HG02588 (cell line): ENCODE measurements at regions not wholly inside any gene's neighbourhood (a gene's known extent, or its start where the extent isn't known, plus 50 kb on each side); places are given as distances from the start of the nearest gene placed in this dataset.
"Not testable (repeated sequence)": the region's sequence is repeated elsewhere in the genome, so short reads cannot be mapped to it uniquely, and the experiment has no call there.

Source experiments
- ATAC-seq: cut with Tn5 transposase; IDR thresholded peaks from one replicate; pipeline ENCODE4 v1.9.1; 2021; ENCODE audit warnings: mild to moderate bottlenecking, moderate library complexity; ENCODE audit not compliant: unreplicated experiment

- no peak for ATAC-seq
Observed at GRCh38 chr5:145660897-145661640, 174.1 kb downstream of the PRELID2 start.

GRCh38 chr5:145658435-145658834 lies 176.7 kb downstream of the PRELID2 start:
- ATAC-seq, result no peak

- not testable (repeated sequence) for ATAC-seq
Observed at GRCh38 chr5:145652700-145653099, 182.4 kb downstream of the PRELID2 start.

GRCh38 chr5:145647137-145647536 lies 188.0 kb downstream of the PRELID2 start:
- ATAC-seq, result not testable (repeated sequence)

- not testable (repeated sequence) for ATAC-seq
Observed at GRCh38 chr5:145643214-145643613, 191.9 kb downstream of the PRELID2 start.

- ATAC-seq, result no peak
Observed at GRCh38 chr5:145637396-145637795, 197.7 kb downstream of the PRELID2 start.

GRCh38 chr5:145636371-145636770 lies 198.8 kb downstream of the PRELID2 start:
- no peak for ATAC-seq

- no peak for ATAC-seq
Observed at GRCh38 chr5:145633474-145633873, 201.7 kb downstream of the PRELID2 start.

GRCh38 chr5:145632701-145633100 lies 202.4 kb downstream of the PRELID2 start:
- ATAC-seq, result no peak

- no peak for ATAC-seq
Observed at GRCh38 chr5:145629047-145629446, 206.1 kb downstream of the PRELID2 start.

- ATAC-seq, result no peak
Observed at GRCh38 chr5:145628525-145628924, 206.6 kb downstream of the PRELID2 start.

GRCh38 chr5:145619806-145620310 lies 215.3 kb downstream of the PRELID2 start:
- ATAC-seq, result no peak

GRCh38 chr5:145616739-145617138 lies 218.4 kb downstream of the PRELID2 start:
- not testable (repeated sequence) for ATAC-seq

- ATAC-seq, result no peak
Observed at GRCh38 chr5:145598983-145599382, 236.2 kb downstream of the PRELID2 start.

- no peak for ATAC-seq
Observed at GRCh38 chr5:145598184-145598583, 237.0 kb downstream of the PRELID2 start.

GRCh38 chr5:145591578-145591977 lies 243.6 kb downstream of the PRELID2 start:
- ATAC-seq, result no peak

- ATAC-seq, result no peak
Observed at GRCh38 chr5:145589063-145589462, 246.1 kb downstream of the PRELID2 start.

GRCh38 chr5:145588558-145588957 lies 246.6 kb downstream of the PRELID2 start:
- ATAC-seq, result no peak

GRCh38 chr5:145588113-145588512 lies 247.0 kb downstream of the PRELID2 start:
- no peak for ATAC-seq

GRCh38 chr5:145587710-145588109 lies 247.4 kb downstream of the PRELID2 start:
- ATAC-seq, result no peak

GRCh38 chr5:145587308-145587672 lies 247.9 kb downstream of the PRELID2 start:
- ATAC-seq, result no peak

GRCh38 chr5:145586661-145587307 lies 248.4 kb downstream of the PRELID2 start:
- ATAC-seq, result no peak
